Fibroblast of lung (primary cell): ENCODE measurements at regions not wholly inside any gene's neighbourhood (a gene's known extent, or its start where the extent isn't known, plus 50 kb on each side); places are given as distances from the start of the nearest gene placed in this dataset.

Experiments
- DNase-seq, 2 donors: peaks; one replicate each; pipeline versions ENCODE4 v3.0.0 to v3.0.0-alpha.2; 2010; ENCODE audit warnings: low read depth in 2 of 2
- H2AFZ ChIP-seq: 2 replicates; pipeline ENCODE4 v1.5.1; 2012; ENCODE audit warnings: low read length, control low read depth, inconsistent platforms
- H3K27ac ChIP-seq: 2 replicates; pipeline ENCODE4 v1.5.1; 2011; ENCODE audit warnings: low read length, control low read depth; ENCODE audit not compliant: insufficient read depth
- H3K27me3 ChIP-seq: 2 replicates; pipeline ENCODE4 v1.5.1; 2011; ENCODE audit warnings: mild to moderate bottlenecking, low read length; ENCODE audit not compliant: control insufficient read depth, insufficient read depth
- H3K36me3 ChIP-seq: 2 replicates; pipeline ENCODE4 v1.5.1; 2011; ENCODE audit warnings: low read length; ENCODE audit not compliant: control insufficient read depth, insufficient read depth
- H3K4me1 ChIP-seq: 2 replicates; pipeline ENCODE4 v1.5.1; 2011; ENCODE audit warnings: low read length; ENCODE audit not compliant: control insufficient read depth, insufficient read depth; ENCODE audit errors: extremely low read depth
- H3K4me2 ChIP-seq: 2 replicates; pipeline ENCODE4 v1.5.1; 2011; ENCODE audit warnings: low read length, control low read depth; ENCODE audit not compliant: insufficient read depth; ENCODE audit errors: extremely low read depth
- H3K4me3 ChIP-seq, 4 experiments: fragments of 200-600 bp in 1 of 4; sonication (generic) in 1 of 4; replicated peaks in 1 of 4; 2 replicates each; pipeline ENCODE4 v1.5.1; 2011 to 2016; ENCODE audit warnings: low read length in 4 of 4, low read depth in 3 of 4, mild to moderate bottlenecking in 3 of 4, control low read depth in 2 of 4, inconsistent platforms in 1 of 4, mixed read lengths in 1 of 4; ENCODE audit not compliant: insufficient read depth in 1 of 4; ENCODE audit errors: control extremely low read depth in 1 of 4
- H3K79me2 ChIP-seq: 2 replicates; pipeline ENCODE4 v1.5.1; 2012; ENCODE audit warnings: mild to moderate bottlenecking, low read length, inconsistent platforms; ENCODE audit not compliant: control insufficient read depth, insufficient read depth
- H3K9ac ChIP-seq: 2 replicates; pipeline ENCODE4 v1.5.1; 2011; ENCODE audit warnings: mild to moderate bottlenecking, low read length, control low read depth; ENCODE audit not compliant: insufficient read depth
- H3K9me3 ChIP-seq: 2 replicates; pipeline ENCODE4 v1.5.1; 2012; ENCODE audit warnings: low read depth, low read length; ENCODE audit not compliant: control insufficient read depth, insufficient read depth
- H4K20me1 ChIP-seq: 2 replicates; pipeline ENCODE4 v1.5.1; 2011; ENCODE audit warnings: low read length; ENCODE audit not compliant: control insufficient read depth, insufficient read depth; ENCODE audit errors: extremely low read depth
- EZH2 ChIP-seq: IDR thresholded peaks from 2 replicates; pipeline ENCODE4 v1.5.1; 2012; ENCODE audit warnings: low read length, control low read depth, mild to moderate bottlenecking; ENCODE audit errors: missing control alignments
- TF ChIP-seq, protein P1 (sequence below), 2 donors: IDR thresholded peaks in 1 of 2; conservative IDR thresholded peaks in 1 of 2; 1 replicate in 1 of 2; 2 replicates in 1 of 2; pipeline ENCODE4 v1.5.1; 2011 to 2012; ENCODE audit warnings: low read length in 2 of 2, control low read depth in 1 of 2, inconsistent platforms in 1 of 2, low read depth in 1 of 2, mild to moderate bottlenecking in 1 of 2

DNA sequence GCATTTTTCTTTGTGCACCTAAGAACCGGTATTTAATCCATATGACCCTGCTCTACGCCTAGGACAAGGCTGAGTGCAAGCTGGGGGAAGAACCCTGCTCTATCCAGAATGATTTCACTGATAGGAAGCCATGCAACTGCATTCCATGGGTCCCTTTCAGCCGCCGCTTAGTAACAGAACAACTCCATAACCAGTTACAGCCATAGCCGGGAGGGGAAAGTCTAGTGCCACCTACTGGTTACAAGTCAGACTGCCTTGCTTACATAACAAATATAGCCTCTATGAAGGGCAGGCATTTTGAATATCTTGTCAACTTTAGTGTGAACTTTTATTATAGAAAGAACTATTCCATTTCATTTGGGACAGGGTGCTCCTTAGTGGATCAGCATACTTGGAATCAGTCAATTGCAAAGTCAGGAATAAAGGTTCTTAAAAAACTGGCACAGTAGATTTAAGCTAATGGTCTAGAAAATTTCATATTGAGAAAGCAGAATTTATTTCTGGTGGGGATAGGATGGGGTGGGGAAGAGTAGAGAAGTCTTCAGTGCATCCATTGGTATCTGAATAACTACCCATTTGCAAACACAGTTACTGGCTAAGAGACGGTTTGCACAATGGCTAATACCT is 521.7 kb downstream of the ADRA2A start:
- H3K9me3 ChIP-seq: no peaks in the 10 kb centered on the region
- no peak overlapping the region for H3K4me2 ChIP-seq
- no peak overlapping the region for H3K9ac ChIP-seq
- no peak overlapping the region for H3K4me3 ChIP-seq
- H3K79me2 ChIP-seq: no peaks in the 10 kb centered on the region
- DNase-seq: peak; percentile 33 to 41
- no peaks in the 10 kb centered on the region for H3K4me1 ChIP-seq
- H2AFZ ChIP-seq: no peak overlapping the region
- no peaks in the 10 kb centered on the region for H3K36me3 ChIP-seq
- no peak overlapping the region for H3K27ac ChIP-seq
- TF ChIP-seq, protein P1, sequence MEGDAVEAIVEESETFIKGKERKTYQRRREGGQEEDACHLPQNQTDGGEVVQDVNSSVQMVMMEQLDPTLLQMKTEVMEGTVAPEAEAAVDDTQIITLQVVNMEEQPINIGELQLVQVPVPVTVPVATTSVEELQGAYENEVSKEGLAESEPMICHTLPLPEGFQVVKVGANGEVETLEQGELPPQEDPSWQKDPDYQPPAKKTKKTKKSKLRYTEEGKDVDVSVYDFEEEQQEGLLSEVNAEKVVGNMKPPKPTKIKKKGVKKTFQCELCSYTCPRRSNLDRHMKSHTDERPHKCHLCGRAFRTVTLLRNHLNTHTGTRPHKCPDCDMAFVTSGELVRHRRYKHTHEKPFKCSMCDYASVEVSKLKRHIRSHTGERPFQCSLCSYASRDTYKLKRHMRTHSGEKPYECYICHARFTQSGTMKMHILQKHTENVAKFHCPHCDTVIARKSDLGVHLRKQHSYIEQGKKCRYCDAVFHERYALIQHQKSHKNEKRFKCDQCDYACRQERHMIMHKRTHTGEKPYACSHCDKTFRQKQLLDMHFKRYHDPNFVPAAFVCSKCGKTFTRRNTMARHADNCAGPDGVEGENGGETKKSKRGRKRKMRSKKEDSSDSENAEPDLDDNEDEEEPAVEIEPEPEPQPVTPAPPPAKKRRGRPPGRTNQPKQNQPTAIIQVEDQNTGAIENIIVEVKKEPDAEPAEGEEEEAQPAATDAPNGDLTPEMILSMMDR (conservative IDR thresholded peaks at IDR 0.05 in 1 of 2, IDR thresholded peaks at IDR 0.05 in 1 of 2; ENCODE audit: low read depth in 1 of 2, low read length in 2 of 2): peak; percentile 50 to 71
- TF ChIP-seq EZH2: no peak
- H3K27me3 ChIP-seq: no peaks in the 10 kb centered on the region
- H4K20me1 ChIP-seq: no peaks in the 10 kb centered on the region

DNA sequence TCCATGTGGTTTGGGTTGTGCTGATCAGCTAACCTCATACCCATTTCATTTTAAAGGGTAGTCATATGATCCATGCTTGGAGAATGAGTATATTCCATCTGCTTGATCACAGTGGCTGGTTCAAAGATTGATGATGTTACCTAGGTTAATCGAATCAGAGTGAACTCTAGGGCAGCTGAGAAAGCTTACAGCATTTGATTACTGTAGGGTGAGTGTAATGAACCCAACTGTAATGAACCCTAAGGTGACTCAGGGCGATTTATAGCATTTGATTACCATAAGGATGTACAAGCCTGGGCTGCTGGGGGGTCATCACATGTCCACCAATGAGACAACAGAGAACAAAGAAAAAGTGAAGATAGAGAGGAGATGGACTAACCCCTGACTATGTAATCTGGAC is 523.1 kb downstream of the ADRA2A start:
- H3K36me3 ChIP-seq: no peaks in the 10 kb centered on the region
- no peak overlapping the region for H3K4me2 ChIP-seq
- H3K9me3 ChIP-seq: no peaks in the 10 kb centered on the region
- H4K20me1 ChIP-seq: no peaks in the 10 kb centered on the region
- H3K4me1 ChIP-seq: no peaks in the 10 kb centered on the region
- H3K79me2 ChIP-seq: no peaks in the 10 kb centered on the region
- no peak overlapping the region for H2AFZ ChIP-seq
- H3K27me3 ChIP-seq: no peaks in the 10 kb centered on the region
- no peak overlapping the region for H3K9ac ChIP-seq
- TF ChIP-seq, protein P1 (conservative IDR thresholded peaks at IDR 0.05 in 1 of 2, IDR thresholded peaks at IDR 0.05 in 1 of 2; ENCODE audit: low read depth in 1 of 2, low read length in 2 of 2): no peak
- TF ChIP-seq EZH2: no peak
- H3K27ac ChIP-seq: no peak overlapping the region
- no peak overlapping the region for H3K4me3 ChIP-seq
- DNase-seq: no peak

DNA sequence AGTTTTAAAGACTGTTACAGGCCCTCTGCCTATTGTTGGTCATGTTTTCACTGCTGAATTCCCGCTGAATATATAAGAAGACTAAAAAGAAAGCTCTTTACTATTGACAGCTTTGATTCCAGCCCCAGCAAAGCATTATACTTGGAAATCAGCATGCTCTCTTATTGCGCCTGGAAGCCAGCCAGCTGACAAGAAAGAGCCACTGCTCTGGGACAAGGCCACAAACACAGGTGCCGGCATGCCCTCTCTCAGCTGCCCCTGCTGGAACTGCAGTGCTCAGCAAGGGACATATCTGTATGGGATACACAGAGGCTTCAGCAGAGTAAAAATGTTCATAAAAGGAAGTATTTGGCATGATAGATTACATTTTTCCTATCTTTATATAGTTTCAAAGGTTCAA is 523.9 kb downstream of the ADRA2A start:
- H3K4me2 ChIP-seq: no peak overlapping the region
- H3K36me3 ChIP-seq: no peaks in the 10 kb centered on the region
- H3K4me1 ChIP-seq: no peaks in the 10 kb centered on the region
- H3K4me3 ChIP-seq: no peak overlapping the region
- H3K9ac ChIP-seq: no peak overlapping the region
- H3K27ac ChIP-seq: no peak overlapping the region
- no peak overlapping the region for H2AFZ ChIP-seq
- no peaks in the 10 kb centered on the region for H3K9me3 ChIP-seq
- no peak for DNase-seq
- H3K27me3 ChIP-seq: no peaks in the 10 kb centered on the region
- H4K20me1 ChIP-seq: no peaks in the 10 kb centered on the region
- TF ChIP-seq, protein P1 (conservative IDR thresholded peaks at IDR 0.05 in 1 of 2, IDR thresholded peaks at IDR 0.05 in 1 of 2; ENCODE audit: low read depth in 1 of 2, low read length in 2 of 2): no peak
- no peak for TF ChIP-seq EZH2
- no peaks in the 10 kb centered on the region for H3K79me2 ChIP-seq
